ENCODE measurements at regions not wholly inside any gene's neighbourhood (a gene's known extent, or its start where the extent isn't known, plus 50 kb on each side); places are given as distances from the start of the nearest gene placed in this dataset.

DNA sequence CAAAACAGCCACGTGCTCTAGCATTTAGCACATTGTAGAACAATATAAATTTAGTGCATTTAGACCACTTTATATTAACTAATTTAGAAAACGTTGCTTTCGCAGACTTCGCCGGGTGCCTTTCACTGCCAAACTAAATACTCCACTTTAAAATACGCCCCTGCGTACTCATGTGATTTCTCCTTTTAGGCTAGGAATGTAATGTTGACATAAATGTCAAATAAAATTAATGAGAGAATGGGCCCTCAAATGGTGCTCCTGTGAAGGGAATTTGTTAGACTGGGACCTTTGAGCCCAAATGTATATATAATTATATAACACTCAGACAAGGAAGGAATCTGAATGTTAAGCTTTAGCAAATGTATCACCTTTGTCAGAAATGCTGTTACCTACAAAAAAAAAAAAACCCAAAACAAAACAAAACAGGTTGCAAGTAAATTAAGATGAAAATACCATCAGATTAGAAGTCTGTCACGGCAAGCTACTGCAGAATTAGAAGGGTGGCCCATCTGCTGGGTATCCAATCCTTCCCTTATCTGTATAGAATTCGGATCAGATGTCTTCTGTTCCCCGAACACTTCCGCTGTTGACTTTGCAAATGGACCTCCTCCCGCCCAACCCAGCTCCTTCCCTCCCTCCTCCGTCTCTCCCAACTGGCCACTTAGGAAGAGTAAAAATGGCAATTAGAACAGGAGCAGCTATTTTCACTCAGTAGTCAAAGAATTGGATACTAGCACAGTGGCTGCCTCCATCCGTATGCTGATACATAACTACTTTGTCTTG lies 159.3 kb upstream of the FOXN3 start:
- no peak for DNase-seq
- no peak overlapping the region for H3K27ac ChIP-seq
- H3K27me3 ChIP-seq: no peaks in the 10 kb centered on the region

DNA sequence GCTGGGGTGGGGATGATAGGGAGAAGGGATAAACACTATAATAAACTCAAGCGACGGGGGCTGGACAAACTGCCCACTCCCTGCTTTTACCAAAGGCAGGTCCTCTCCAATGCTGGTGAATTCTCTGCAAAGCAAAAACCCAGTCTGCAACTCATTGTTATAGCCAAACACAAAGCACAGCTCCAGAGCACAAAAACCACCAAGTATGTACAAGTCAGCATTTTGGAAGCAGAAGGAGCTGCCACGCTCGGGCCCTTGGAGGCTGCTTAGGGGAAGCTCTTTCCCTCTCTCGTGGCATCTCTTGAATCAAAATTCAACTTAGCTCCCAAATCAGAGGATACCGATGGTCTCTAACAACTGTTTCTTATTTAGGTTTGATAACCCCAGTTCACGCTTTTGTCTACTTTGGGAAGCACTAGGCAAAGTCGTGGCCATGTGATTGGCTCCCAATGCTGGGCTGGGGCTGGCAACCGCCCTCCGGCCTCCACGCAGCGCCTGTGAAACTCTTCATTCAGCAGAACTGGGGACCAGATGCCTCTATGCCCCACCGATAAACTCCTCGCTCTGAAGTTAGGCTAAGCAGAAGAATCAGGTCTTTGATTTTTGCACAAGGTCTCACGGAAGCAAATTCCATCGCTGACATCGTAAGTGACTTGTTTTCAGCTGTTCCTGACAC lies 158.5 kb upstream of the FOXN3 start:
- Histone ChIP-seq H3K4me1 (peaks cover 9 to 59% (median 38%) of the 10 kb centered on the region in 12 donors), H3K4me3 (no peak overlapping the region), H3K27me3 (no peaks in the 10 kb centered on the region), H3K9me3 (no peaks in the 10 kb centered on the region), H3K36me3 (no peaks in the 10 kb centered on the region), H3K27ac (no peak overlapping the region)
- DNase-seq (no peak), ATAC-seq (peak in 1 of 4 donors; percentile 46)
- WGBS, 4 donors: 87 to 91% (median 90%) methylated on average over 17 of the region's 17 CpGs
- TF ChIP-seq CTCF (IDR thresholded peaks at IDR 0.05): no peak
- TF ChIP-seq POLR2A (IDR thresholded peaks at IDR 0.05): no peak
- intact Hi-C loops (cut with DNase I): loop anchor here in 1 of 10 donors (5.0 kb wide), 1 partner anchor 42 kb away; no protein-coding TSS in a partner anchor

More for the DNA sequence above, 159.3 kb upstream of the FOXN3 start:
- intact Hi-C loops (cut with DNase I): loop anchor here in 1 of 10 donors (5.0 kb wide), 1 partner anchor 41 kb away; no protein-coding TSS in a partner anchor
- no peak for ATAC-seq
- peaks cover 9 to 58% (median 37%) of the 10 kb centered on the region in 12 donors for H3K4me1 ChIP-seq
- H3K4me3 ChIP-seq: no peak overlapping the region
- TF ChIP-seq POLR2A (IDR thresholded peaks at IDR 0.05) (no peak), CTCF (IDR thresholded peaks at IDR 0.05) (no peak)
- peaks cover 0 to 6% (median 0%) of the 10 kb centered on the region in 9 donors for H3K36me3 ChIP-seq
- 82 to 85% (median 84%) methylated on average over 14 of the region's 14 CpGs for WGBS, 4 donors
- no peaks in the 10 kb centered on the region for H3K9me3 ChIP-seq

DNA sequence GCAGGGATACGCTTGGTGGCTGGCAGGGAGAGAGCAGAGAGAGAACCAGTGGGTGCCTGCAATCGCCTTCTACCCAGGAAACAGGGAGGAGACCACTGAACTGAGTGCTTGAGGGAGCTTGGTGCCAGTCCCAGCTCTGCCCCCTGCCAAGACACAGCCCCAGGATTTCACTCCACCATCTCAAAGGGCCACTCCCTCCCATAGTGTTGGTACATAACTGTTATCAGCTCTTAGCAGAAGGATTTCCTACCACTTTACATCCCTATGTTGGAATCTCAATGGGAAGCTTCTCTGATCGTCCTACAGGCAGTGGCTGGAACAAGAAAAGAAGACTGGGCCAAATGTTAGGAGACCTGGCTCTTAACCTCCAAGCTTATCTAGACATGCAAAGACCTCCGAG lies 157.4 kb upstream of the FOXN3 start:
- H3K4me1 ChIP-seq: peaks cover 9 to 67% (median 38%) of the 10 kb centered on the region in 12 donors
- H3K27me3 ChIP-seq: no peaks in the 10 kb centered on the region
- H3K27ac ChIP-seq: peak overlapping the region in 2 of 12 donors; percentile 17 to 63
- no peak overlapping the region for H3K4me3 ChIP-seq
- DNase-seq (no peak), ATAC-seq (peak in 1 of 4 donors; percentile 25)
- no peaks in the 10 kb centered on the region for H3K36me3 ChIP-seq
- TF ChIP-seq CTCF (IDR thresholded peaks at IDR 0.05) (no peak), POLR2A (IDR thresholded peaks at IDR 0.05) (no peak)
- H3K9me3 ChIP-seq: no peaks in the 10 kb centered on the region
- WGBS, 4 donors: 46 to 65% (median 54%) methylated on average over 4 of the region's 4 CpGs
- intact Hi-C loops (cut with DNase I): loop anchor here in 1 of 10 donors (5.0 kb wide), 1 partner anchor 43 kb away; no protein-coding TSS in a partner anchor

DNA sequence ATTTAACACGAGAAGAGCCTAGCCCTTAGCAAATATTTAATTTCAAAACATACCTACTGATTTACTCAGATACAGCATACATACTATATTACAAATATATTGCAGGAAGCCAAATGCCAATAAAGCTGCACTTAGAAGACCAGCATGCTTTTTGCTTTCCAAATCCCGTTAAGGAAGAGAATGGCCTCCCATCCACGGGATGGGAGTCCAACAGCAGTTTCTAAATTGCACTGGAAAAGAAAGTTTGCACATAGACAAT lies 156.3 kb upstream of the FOXN3 start:
- peak overlapping the region in 4 of 12 donors; percentile 27 to 63 (median 58) for H3K27ac ChIP-seq

More for the DNA sequence above, 156.3 kb upstream of the FOXN3 start:
- DNase-seq: no peak
- WGBS, 4 donors: 60 to 78% (median 65%) methylated on average over 3 of the region's 3 CpGs
- TF ChIP-seq CTCF (IDR thresholded peaks at IDR 0.05) (no peak), POLR2A (IDR thresholded peaks at IDR 0.05) (no peak)
- no peak overlapping the region for H3K4me3 ChIP-seq
- H3K36me3 ChIP-seq: no peaks in the 10 kb centered on the region
- H3K4me1 ChIP-seq: peaks cover 9 to 68% (median 36%) of the 10 kb centered on the region in 12 donors
- no peaks in the 10 kb centered on the region for H3K27me3 ChIP-seq
- intact Hi-C loops (cut with DNase I): loop anchor here in 1 of 10 donors (5.0 kb wide), 1 partner anchor 44 kb away; no protein-coding TSS in a partner anchor
- no peak for ATAC-seq
- no peaks in the 10 kb centered on the region for H3K9me3 ChIP-seq

Data from heart left ventricle (tissue), 16 donors.